A549 (cell line): ENCODE measurements at regions not wholly inside any gene's neighbourhood (a gene's known extent, or its start where the extent isn't known, plus 50 kb on each side); places are given as distances from the start of the nearest gene placed in this dataset.

Experiments
- ATAC-seq, 2 experiments: fragments of 200-7000 bp in 1 of 2; fragments of >200 bp in 1 of 2; cut with Nextera tagmentation in 1 of 2; cut with Tn5 transposase in 1 of 2; 3 replicates each; pipeline versions ENCODE4 v1.8.0 to v1.9.1; 2018 to 2020; ENCODE audit warnings: mild to moderate bottlenecking in 1 of 2, moderate library complexity in 1 of 2
- CTCF ChIA-PET: fragments of 300-600 bp; sonication (Branson Sonifier 250); formaldehyde crosslinking; extraction: SDS; loops from one replicate; lab custom pipeline; 2021; ENCODE audit warnings: antibody characterized with exemption, inconsistent platforms; lab: Yijun Ruan, JAX
- POLR2A ChIA-PET: fragments of 350-600 bp; formaldehyde crosslinking; extraction: SDS; loops from one replicate; lab custom pipeline; 2021; ENCODE audit warnings: antibody characterized with exemption, inconsistent platforms; lab: Yijun Ruan, JAX
- DNase-seq, 2 experiments: peaks; one replicate each; pipeline versions ENCODE4 v3.0.0 to v3.0.0-alpha.2; 2011 to 2016; ENCODE audit warnings: low read depth in 1 of 2, low spot score in 1 of 2
- FAIRE-seq: peaks from 2 replicates; lab custom pipeline; 2011; peaks lifted over from hg19 to GRCh38; lab: Jason Lieb, UNC
- H3K27ac ChIP-seq, 2 experiments: fragments of >200 bp; sonication (Bioruptor Twin); formaldehyde crosslinking; 3 replicates each; pipeline ENCODE4 v1.5.1; 2016 to 2017
- H3K4me1 ChIP-seq: fragments of >200 bp; sonication (Bioruptor Twin); formaldehyde crosslinking; 3 replicates; pipeline ENCODE4 v1.6.1; 2016
- H3K4me2 ChIP-seq: fragments of >200 bp; sonication (Bioruptor Twin); formaldehyde crosslinking; 3 replicates; pipeline ENCODE4 v1.6.1; 2016
- H3K4me3 ChIP-seq: fragments of >200 bp; sonication (Bioruptor Twin); formaldehyde crosslinking; 3 replicates; pipeline ENCODE4 v1.5.1; 2016
- H3K9me3 ChIP-seq: fragments of >200 bp; sonication (Bioruptor Twin); formaldehyde crosslinking; 3 replicates; pipeline ENCODE4 v1.6.1; 2016
- BCL3 ChIP-seq: fragments of >200 bp; sonication (Bioruptor Twin); formaldehyde crosslinking; IDR thresholded peaks from 3 replicates; pipeline ENCODE4 v1.6.1; 2016
- CBX8 ChIP-seq: fragments of 200-600 bp; sonication (generic); IDR thresholded peaks from 2 replicates; pipeline ENCODE4 v1.6.1; 2016
- EHF ChIP-seq: fragments of 250-450 bp; sonication (Bioruptor Pico); IDR thresholded peaks from 2 replicates; pipeline ENCODE4 v1.5.0; 2020; ENCODE audit warnings: mild to moderate bottlenecking
- EP300 ChIP-seq, 2 experiments: fragments of >200 bp; sonication (Bioruptor Twin); formaldehyde crosslinking; IDR thresholded peaks; 2 replicates in 1 of 2; 3 replicates in 1 of 2; pipeline ENCODE4 v1.6.1; 2016 to 2017
- FOXS1 ChIP-seq: fragments of 250-450 bp; sonication (Bioruptor Pico); IDR thresholded peaks from 2 replicates; pipeline ENCODE4 v1.5.0; 2020; ENCODE audit warnings: mild to moderate bottlenecking, moderate library complexity
- GATA3 ChIP-seq: IDR thresholded peaks from 2 replicates; pipeline ENCODE4 v1.6.1; 2012; ENCODE audit warnings: borderline replicate concordance
- HDAC2 ChIP-seq: fragments of 200-600 bp; sonication (generic); IDR thresholded peaks from 2 replicates; pipeline ENCODE4 v1.6.1; 2016
- HOXA7 ChIP-seq: fragments of 250-450 bp; sonication (Bioruptor Pico); IDR thresholded peaks from 2 replicates; pipeline ENCODE4 v1.5.0; 2020; ENCODE audit warnings: mild to moderate bottlenecking, moderate library complexity
- JUNB ChIP-seq: fragments of >200 bp; sonication (Bioruptor Twin); formaldehyde crosslinking; IDR thresholded peaks from 2 replicates; pipeline ENCODE4 v1.6.1; 2016
- KDM5A ChIP-seq: fragments of 200-600 bp; sonication (generic); IDR thresholded peaks from 2 replicates; pipeline ENCODE4 v1.6.1; 2016; ENCODE audit warnings: antibody characterized with exemption, mild to moderate bottlenecking
- MAFK ChIP-seq: fragments of 450-650 bp; IDR thresholded peaks from 2 replicates; pipeline ENCODE4 v1.6.1; 2014; ENCODE audit not compliant: partially characterized antibody
- NFE2L2 ChIP-seq: fragments of 150-350 bp; conservative IDR thresholded peaks from 2 replicates; pipeline ENCODE4 v1.6.1; 2014; ENCODE audit warnings: low read length
- NPAS2 ChIP-seq: fragments of 250-450 bp; sonication (Bioruptor Pico); IDR thresholded peaks from 2 replicates; pipeline ENCODE4 v1.8.0; 2022; ENCODE audit warnings: mild to moderate bottlenecking, moderate library complexity, borderline replicate concordance
- NR3C1 ChIP-seq: fragments of >200 bp; sonication (Bioruptor Twin); formaldehyde crosslinking; IDR thresholded peaks from 3 replicates; pipeline ENCODE4 v1.6.1; 2017
- REST ChIP-seq: fragments of 200-600 bp; sonication (generic); IDR thresholded peaks from 2 replicates; pipeline ENCODE4 v1.6.1; 2016; ENCODE audit warnings: antibody characterized with exemption, mild to moderate bottlenecking, moderate library complexity
- RFX5 ChIP-seq: fragments of 450-650 bp; IDR thresholded peaks from 2 replicates; pipeline ENCODE4 v1.7.1; 2014; ENCODE audit warnings: antibody characterized with exemption, mild to moderate bottlenecking, moderate library complexity
- RNF2 ChIP-seq: fragments of 200-600 bp; sonication (generic); IDR thresholded peaks from 2 replicates; pipeline ENCODE4 v1.6.1; 2016; ENCODE audit warnings: low read depth, mild to moderate bottlenecking, antibody characterized with exemption, moderate library complexity, borderline replicate concordance
- SMC3 ChIP-seq: fragments of >200 bp; sonication (Bioruptor Twin); formaldehyde crosslinking; IDR thresholded peaks from 3 replicates; pipeline ENCODE4 v1.6.1; 2018; ENCODE audit warnings: inconsistent platforms
- TFCP2L1 ChIP-seq: fragments of 250-450 bp; sonication (Bioruptor Pico); IDR thresholded peaks from 2 replicates; pipeline ENCODE4 v1.5.0; 2021; ENCODE audit warnings: mild to moderate bottlenecking
- ZFP36 ChIP-seq: fragments of 450-650 bp; IDR thresholded peaks from 2 replicates; pipeline ENCODE4 v1.6.1; 2014; ENCODE audit warnings: borderline replicate concordance; ENCODE audit not compliant: partially characterized antibody
- ZSCAN20 ChIP-seq: fragments of 250-450 bp; sonication (Bioruptor Pico); IDR thresholded peaks from 2 replicates; pipeline ENCODE4 v1.8.0; 2022; ENCODE audit warnings: mild to moderate bottlenecking, moderate library complexity
- WGBS: methylation state at CpG from one replicate; pipeline ENCODE4 v1.1.6; 2017; ENCODE audit errors: missing lambda C conversion rate; 5-methylcytosine and 5-hydroxymethylcytosine counted together
- TF ChIP-seq, protein P1 (sequence below): fragments of >200 bp; sonication (Bioruptor Twin); formaldehyde crosslinking; IDR thresholded peaks from 3 replicates; pipeline ENCODE4 v1.5.1; 2016
- TF ChIP-seq, protein P2 (sequence below): fragments of 150-350 bp; IDR thresholded peaks from 2 replicates; pipeline ENCODE4 v1.6.1; 2014; ENCODE audit warnings: low read depth, mild to moderate bottlenecking, low read length

- ATAC-seq (no peak), DNase-seq (no peak), FAIRE-seq (no peak)
- no peaks in the 10 kb centered on the region for H3K9me3 ChIP-seq
- H3K27ac ChIP-seq: no peak overlapping the region
- ChIA-PET CTCF (no interaction called here), POLR2A (no interaction called here)
- no peak overlapping the region for H3K4me2 ChIP-seq
- no peak overlapping the region for H3K4me3 ChIP-seq
- no peaks in the 10 kb centered on the region for H3K4me1 ChIP-seq
- 28% methylated on average over 5 of the region's 5 CpGs for WGBS
- TF ChIP-seq BCL3 (no peak), HDAC2 (no peak), RNF2 (no peak), JUNB (no peak), NPAS2 (CRISPR knock-in tag) (no peak), CBX8 (no peak), EP300 (IDR thresholded peaks at IDR 0.05) (no peak), EHF (CRISPR knock-in tag) (no peak), KDM5A (no peak)
- TF ChIP-seq, protein P1, sequence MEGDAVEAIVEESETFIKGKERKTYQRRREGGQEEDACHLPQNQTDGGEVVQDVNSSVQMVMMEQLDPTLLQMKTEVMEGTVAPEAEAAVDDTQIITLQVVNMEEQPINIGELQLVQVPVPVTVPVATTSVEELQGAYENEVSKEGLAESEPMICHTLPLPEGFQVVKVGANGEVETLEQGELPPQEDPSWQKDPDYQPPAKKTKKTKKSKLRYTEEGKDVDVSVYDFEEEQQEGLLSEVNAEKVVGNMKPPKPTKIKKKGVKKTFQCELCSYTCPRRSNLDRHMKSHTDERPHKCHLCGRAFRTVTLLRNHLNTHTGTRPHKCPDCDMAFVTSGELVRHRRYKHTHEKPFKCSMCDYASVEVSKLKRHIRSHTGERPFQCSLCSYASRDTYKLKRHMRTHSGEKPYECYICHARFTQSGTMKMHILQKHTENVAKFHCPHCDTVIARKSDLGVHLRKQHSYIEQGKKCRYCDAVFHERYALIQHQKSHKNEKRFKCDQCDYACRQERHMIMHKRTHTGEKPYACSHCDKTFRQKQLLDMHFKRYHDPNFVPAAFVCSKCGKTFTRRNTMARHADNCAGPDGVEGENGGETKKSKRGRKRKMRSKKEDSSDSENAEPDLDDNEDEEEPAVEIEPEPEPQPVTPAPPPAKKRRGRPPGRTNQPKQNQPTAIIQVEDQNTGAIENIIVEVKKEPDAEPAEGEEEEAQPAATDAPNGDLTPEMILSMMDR: no peak
Observed at GRCh38 chr5:167552356-167552755, 739.1 kb upstream of the WWC1 start.

DNA sequence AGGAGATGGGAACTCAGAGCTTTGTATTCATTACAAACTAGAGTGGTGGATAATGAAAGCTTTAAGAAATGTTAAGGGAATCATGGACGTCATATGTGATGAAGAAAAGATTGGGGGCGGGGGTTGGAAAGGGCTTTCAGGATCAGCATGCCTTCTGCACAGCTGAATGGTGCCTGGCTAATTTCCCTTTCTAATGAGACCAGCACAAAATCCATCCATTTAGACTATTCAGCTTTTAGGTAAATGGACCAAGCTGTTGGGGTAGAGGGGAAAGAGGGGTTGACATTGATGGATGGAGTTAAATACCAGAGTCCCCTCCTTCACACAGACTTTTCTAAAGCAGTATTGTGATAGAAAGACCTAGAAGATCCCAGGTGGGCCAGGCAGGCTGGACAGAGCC is 737.9 kb upstream of the WWC1 start:
- Histone ChIP-seq H3K27ac (no peak overlapping the region), H3K9me3 (no peaks in the 10 kb centered on the region), H3K4me2 (no peak overlapping the region), H3K4me3 (no peak overlapping the region), H3K4me1 (no peaks in the 10 kb centered on the region)
- ChIA-PET POLR2A (no interaction called here), CTCF (no interaction called here)
- DNase-seq: no peak
- no peak for FAIRE-seq
- 0% methylated on average over 2 of the region's 2 CpGs for WGBS
- TF ChIP-seq ZSCAN20 (CRISPR knock-in tag): no peak
- no peak for TF ChIP-seq ZFP36
- TF ChIP-seq NFE2L2: no peak
- no peak for TF ChIP-seq EP300 (IDR thresholded peaks at IDR 0.05)
- TF ChIP-seq, protein P2, sequence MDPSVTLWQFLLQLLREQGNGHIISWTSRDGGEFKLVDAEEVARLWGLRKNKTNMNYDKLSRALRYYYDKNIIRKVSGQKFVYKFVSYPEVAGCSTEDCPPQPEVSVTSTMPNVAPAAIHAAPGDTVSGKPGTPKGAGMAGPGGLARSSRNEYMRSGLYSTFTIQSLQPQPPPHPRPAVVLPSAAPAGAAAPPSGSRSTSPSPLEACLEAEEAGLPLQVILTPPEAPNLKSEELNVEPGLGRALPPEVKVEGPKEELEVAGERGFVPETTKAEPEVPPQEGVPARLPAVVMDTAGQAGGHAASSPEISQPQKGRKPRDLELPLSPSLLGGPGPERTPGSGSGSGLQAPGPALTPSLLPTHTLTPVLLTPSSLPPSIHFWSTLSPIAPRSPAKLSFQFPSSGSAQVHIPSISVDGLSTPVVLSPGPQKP: no peak
- no peak for TF ChIP-seq FOXS1 (CRISPR knock-in tag)
- no peak for TF ChIP-seq MAFK
- TF ChIP-seq NR3C1: no peak
- TF ChIP-seq HOXA7: no peak
- no peak for TF ChIP-seq RFX5
- TF ChIP-seq REST: no peak
- no peak for TF ChIP-seq GATA3
- no peak for TF ChIP-seq KDM5A
- no peak for TF ChIP-seq TFCP2L1 (CRISPR knock-in tag)
- no peak for TF ChIP-seq SMC3
- no peak for TF ChIP-seq HDAC2
- no peak for ATAC-seq
